ENCODE measurements at regions not wholly inside any gene's neighbourhood (a gene's known extent, or its start where the extent isn't known, plus 50 kb on each side); places are given as distances from the start of the nearest gene placed in this dataset.

DNA sequence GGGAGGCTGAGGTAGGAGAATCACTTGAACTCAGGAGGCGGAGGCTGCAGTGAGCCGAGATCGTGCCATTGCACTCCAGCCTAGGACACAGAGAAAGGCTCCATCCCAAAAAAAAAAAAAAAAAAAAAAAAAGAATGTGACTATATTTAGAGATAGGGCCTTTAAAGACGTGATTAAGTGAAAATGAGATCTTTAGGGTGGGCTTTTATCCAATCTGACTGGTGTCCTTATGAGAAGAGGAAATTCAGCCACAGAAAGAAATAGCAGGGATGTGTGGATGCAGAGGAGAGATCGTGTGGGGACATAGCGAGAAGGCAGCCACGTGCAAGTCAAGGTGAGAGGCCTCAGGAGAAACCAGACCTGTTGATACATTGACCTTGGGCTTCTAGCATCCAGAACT, 69.9 kb upstream of the ACSL3 start:
- no peak overlapping the region for H2AFZ ChIP-seq (ENCODE audit: low read depth, low read length)
- no peak overlapping the region for H3K4me3 ChIP-seq (replicated peaks in 1 of 3; ENCODE audit: insufficient read depth in 1 of 3, low read depth in 1 of 3, low read length in 3 of 3)
- TF ChIP-seq MYC (IDR thresholded peaks at IDR 0.05; ENCODE audit: low read depth, low read length): no peak
- TF ChIP-seq GATA2 (IDR thresholded peaks at IDR 0.05; ENCODE audit: insufficient read depth, insufficient read length, low read depth, low read length): no peak
- TF ChIP-seq, protein P1, sequence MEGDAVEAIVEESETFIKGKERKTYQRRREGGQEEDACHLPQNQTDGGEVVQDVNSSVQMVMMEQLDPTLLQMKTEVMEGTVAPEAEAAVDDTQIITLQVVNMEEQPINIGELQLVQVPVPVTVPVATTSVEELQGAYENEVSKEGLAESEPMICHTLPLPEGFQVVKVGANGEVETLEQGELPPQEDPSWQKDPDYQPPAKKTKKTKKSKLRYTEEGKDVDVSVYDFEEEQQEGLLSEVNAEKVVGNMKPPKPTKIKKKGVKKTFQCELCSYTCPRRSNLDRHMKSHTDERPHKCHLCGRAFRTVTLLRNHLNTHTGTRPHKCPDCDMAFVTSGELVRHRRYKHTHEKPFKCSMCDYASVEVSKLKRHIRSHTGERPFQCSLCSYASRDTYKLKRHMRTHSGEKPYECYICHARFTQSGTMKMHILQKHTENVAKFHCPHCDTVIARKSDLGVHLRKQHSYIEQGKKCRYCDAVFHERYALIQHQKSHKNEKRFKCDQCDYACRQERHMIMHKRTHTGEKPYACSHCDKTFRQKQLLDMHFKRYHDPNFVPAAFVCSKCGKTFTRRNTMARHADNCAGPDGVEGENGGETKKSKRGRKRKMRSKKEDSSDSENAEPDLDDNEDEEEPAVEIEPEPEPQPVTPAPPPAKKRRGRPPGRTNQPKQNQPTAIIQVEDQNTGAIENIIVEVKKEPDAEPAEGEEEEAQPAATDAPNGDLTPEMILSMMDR (IDR thresholded peaks at IDR 0.05; ENCODE audit: extremely low read depth in 1 of 2, insufficient read depth in 1 of 2, low read depth in 1 of 2, low read length in 2 of 2): no peak
- no peak for TF ChIP-seq EZH2 (IDR thresholded peaks at IDR 0.05; ENCODE audit: borderline replicate concordance, low read depth, low read length, severe bottlenecking)
- TF ChIP-seq, protein P2, sequence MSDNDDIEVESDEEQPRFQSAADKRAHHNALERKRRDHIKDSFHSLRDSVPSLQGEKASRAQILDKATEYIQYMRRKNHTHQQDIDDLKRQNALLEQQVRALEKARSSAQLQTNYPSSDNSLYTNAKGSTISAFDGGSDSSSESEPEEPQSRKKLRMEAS (IDR thresholded peaks at IDR 0.05; ENCODE audit: insufficient read depth, insufficient read length): no peak
- no peak for TF ChIP-seq FOS (IDR thresholded peaks at IDR 0.05; ENCODE audit: borderline replicate concordance, insufficient read depth, low read length)
- no peak for TF ChIP-seq POLR2A (IDR thresholded peaks at IDR 0.05; ENCODE audit: low read depth, low read length)
- no peak for TF ChIP-seq POLR2AphosphoS5 (IDR thresholded peaks at IDR 0.05; ENCODE audit: insufficient read depth, low read depth, low read length)
- no peak for TF ChIP-seq JUN (IDR thresholded peaks at IDR 0.05; ENCODE audit: borderline replicate concordance, insufficient read depth, insufficient read length, low read depth)
- no peaks in the 10 kb centered on the region for H4K20me1 ChIP-seq (replicated peaks; ENCODE audit: control insufficient read depth, extremely low read depth, insufficient read depth, low read length)
- H3K4me1 ChIP-seq (ENCODE audit: control insufficient read depth, extremely low read depth, insufficient read depth, low read length): peaks cover 11% of the 10 kb centered on the region
- CTCF ChIA-PET: no interaction called here
- no peaks in the 10 kb centered on the region for H3K9me3 ChIP-seq (replicated peaks; ENCODE audit: control insufficient read depth, insufficient read depth, low read length)
- no peaks in the 10 kb centered on the region for H3K79me2 ChIP-seq (ENCODE audit: control insufficient read depth, insufficient read depth, low read length)
- no peaks in the 10 kb centered on the region for H3K36me3 ChIP-seq (ENCODE audit: control insufficient read depth in 2 of 2, extremely low read depth in 1 of 2, insufficient read depth in 2 of 2, low read length in 2 of 2)
- POLR2A ChIA-PET: no interaction called here
- DNase-seq (ENCODE audit: low read depth, low spot score): no peak
- no peak overlapping the region for H3K9ac ChIP-seq (replicated peaks; ENCODE audit: extremely low read depth, insufficient read depth, low read length)
- no peak overlapping the region for H3K4me2 ChIP-seq (ENCODE audit: insufficient read depth, low read length)
- dilution Hi-C loops (cut with MboI; ENCODE audit: extremely low pct_ligation_motif_present, low sequenced_read_pairs) (no loop called here), intact Hi-C loops (cut with micrococcal nuclease) (no loop called here)
- no peak for FAIRE-seq
- H3K27me3 ChIP-seq (ENCODE audit: control insufficient read depth in 2 of 2, insufficient read depth in 2 of 2, low read length in 2 of 2): no peaks in the 10 kb centered on the region
- no peak overlapping the region for H3K27ac ChIP-seq (ENCODE audit: insufficient read depth, low read depth, low read length)
- H3K9me1 ChIP-seq (replicated peaks; ENCODE audit: control insufficient read depth, extremely low read depth, insufficient read depth, low read length): no peaks in the 10 kb centered on the region
- no TSS peak for BruUV-seq (replicated peaks)

Measured in endothelial cell of umbilical vein (primary cell).